ENCODE measurements at regions not wholly inside any gene's neighbourhood (a gene's known extent, or its start where the extent isn't known, plus 50 kb on each side); places are given as distances from the start of the nearest gene placed in this dataset.

DNA sequence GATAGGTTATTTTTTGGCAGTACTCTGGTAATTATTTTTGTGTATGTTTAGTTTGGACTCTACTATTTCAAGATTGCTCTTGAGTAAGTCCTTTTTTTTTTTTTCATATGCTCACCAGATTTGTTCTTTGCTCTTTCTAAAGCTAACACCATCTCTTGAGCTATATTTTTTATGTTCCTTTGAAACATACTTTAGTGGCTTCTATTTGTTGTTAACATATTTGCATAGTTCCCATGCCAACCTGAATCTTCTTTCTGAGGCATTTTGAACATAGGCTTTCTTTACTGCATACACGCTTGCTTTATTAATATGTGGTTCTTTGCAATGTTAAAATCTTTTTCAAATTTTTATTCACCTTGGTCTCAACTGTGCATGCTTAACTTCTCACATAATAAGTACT is 1644.9 kb downstream of the SUCLG1 start:
- TF ChIP-seq, protein P1, sequence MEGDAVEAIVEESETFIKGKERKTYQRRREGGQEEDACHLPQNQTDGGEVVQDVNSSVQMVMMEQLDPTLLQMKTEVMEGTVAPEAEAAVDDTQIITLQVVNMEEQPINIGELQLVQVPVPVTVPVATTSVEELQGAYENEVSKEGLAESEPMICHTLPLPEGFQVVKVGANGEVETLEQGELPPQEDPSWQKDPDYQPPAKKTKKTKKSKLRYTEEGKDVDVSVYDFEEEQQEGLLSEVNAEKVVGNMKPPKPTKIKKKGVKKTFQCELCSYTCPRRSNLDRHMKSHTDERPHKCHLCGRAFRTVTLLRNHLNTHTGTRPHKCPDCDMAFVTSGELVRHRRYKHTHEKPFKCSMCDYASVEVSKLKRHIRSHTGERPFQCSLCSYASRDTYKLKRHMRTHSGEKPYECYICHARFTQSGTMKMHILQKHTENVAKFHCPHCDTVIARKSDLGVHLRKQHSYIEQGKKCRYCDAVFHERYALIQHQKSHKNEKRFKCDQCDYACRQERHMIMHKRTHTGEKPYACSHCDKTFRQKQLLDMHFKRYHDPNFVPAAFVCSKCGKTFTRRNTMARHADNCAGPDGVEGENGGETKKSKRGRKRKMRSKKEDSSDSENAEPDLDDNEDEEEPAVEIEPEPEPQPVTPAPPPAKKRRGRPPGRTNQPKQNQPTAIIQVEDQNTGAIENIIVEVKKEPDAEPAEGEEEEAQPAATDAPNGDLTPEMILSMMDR (IDR thresholded peaks at IDR 0.05): no peak
- TF ChIP-seq POLR2A (IDR thresholded peaks at IDR 0.05): no peak

Data from testis (tissue), 2 donors.